HG02763 (cell line): ENCODE measurements at regions not wholly inside any gene's neighbourhood (a gene's known extent, or its start where the extent isn't known, plus 50 kb on each side); places are given as distances from the start of the nearest gene placed in this dataset.
"Not testable (repeated sequence)": the region's sequence is repeated elsewhere in the genome, so short reads cannot be mapped to it uniquely, and the experiment has no call there.

Source experiments
- ATAC-seq: cut with Tn5 transposase; IDR thresholded peaks from one replicate; pipeline ENCODE4 v1.9.1; 2021; ENCODE audit warnings: mild to moderate bottlenecking, moderate library complexity; ENCODE audit not compliant: unreplicated experiment

GRCh38 chr5:155113888-155114287, 100.3 kb downstream of the KIF4B start:
- no peak for ATAC-seq

- ATAC-seq, result no peak
Observed at GRCh38 chr5:155114655-155115054, 101.1 kb downstream of the KIF4B start.

- no peak for ATAC-seq
Observed at GRCh38 chr5:155116456-155117251, 103.1 kb downstream of the KIF4B start.

GRCh38 chr5:155125551-155126095, 112.1 kb downstream of the KIF4B start:
- no peak for ATAC-seq

DNA sequence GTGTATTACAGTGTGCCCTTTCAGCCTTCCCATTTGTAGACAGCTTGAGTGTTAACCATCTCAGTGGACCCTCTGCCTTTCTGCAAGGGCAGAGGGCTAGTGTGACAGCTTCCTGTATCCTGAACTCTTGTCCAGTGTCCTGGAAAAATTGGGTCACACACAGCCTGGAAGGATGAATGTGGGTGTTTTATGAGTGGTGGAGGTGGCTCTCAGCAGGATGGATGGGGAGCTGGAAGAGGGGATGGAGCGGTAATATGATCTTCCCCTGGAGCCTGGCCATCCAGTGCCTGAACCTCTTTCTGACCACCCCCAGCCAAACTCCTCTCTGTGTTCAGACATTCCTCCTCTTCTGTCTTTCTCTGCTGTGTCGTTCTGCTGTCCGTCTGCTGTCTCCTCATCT, 113.0 kb downstream of the KIF4B start:
- ATAC-seq, result no peak

DNA sequence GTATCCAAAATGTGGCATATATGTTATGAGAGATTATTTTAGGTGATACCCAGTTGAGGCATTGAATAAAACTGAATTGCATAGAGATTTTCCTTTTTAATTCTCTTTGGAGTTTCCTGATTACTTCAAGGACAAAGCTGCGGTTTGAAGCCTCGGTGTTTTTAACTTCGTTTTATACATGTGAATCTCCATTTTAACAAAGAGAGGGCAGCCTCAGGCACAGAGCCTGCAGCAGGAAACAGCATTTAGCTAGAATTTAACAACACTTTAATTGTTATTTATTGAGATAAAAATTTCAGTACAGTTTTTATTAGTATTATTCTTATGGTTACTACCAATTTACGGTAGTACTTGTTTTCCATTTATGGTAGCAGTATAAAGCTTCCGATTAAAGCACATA, 114.0 kb downstream of the KIF4B start:
- ATAC-seq, result no peak

- ATAC-seq, result no peak
Observed at GRCh38 chr5:155128786-155129512, 115.4 kb downstream of the KIF4B start.

- ATAC-seq, result no peak
Observed at GRCh38 chr5:155129513-155129880, 115.9 kb downstream of the KIF4B start.

- ATAC-seq, result no peak
Observed at GRCh38 chr5:155134130-155134529, 120.6 kb downstream of the KIF4B start.

GRCh38 chr5:155136216-155136850, 122.8 kb downstream of the KIF4B start:
- no peak for ATAC-seq

- no peak for ATAC-seq
Observed at GRCh38 chr5:155137683-155138082, 124.1 kb downstream of the KIF4B start.

DNA sequence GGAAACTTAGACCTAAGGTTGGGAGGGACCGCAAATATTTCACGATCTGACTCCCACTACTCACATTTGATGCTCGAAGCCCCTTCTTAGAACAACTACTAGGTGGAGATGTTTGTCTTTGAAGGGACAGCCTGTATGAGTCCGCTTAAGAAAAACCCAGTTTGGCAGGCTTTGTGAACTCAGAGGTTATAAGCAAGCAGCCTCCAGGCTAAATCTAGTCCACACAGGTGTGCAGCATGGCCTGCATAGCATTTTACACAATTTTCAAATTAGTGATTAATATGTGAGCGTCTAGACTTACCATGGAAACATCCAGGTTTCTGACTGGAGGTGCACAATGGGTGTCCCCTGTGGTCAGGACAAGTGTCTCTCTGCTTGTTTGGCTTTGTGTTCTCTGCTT, 127.1 kb downstream of the KIF4B start:
- ATAC-seq, result no peak

GRCh38 chr5:155144956-155145355, 131.4 kb downstream of the KIF4B start:
- ATAC-seq, result no peak

DNA sequence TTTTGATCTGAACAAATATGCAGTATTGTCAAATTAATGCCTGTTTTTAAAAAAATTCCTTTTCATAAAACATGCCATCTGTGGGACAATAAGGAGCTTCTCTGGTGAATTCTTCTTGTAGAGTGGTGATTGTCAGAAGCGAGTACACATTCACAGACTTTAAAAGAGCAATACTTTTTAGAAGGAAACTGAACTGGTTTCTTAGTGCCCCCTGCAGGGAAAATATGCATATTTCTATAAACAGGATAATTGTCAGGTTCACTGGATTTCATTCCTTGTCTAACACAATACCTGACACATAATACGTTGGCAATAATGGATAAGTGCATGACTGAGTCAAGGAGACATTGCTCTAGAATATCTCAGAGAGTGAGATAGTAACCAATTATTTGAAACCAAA, 133.7 kb downstream of the KIF4B start:
- ATAC-seq, result no peak

DNA sequence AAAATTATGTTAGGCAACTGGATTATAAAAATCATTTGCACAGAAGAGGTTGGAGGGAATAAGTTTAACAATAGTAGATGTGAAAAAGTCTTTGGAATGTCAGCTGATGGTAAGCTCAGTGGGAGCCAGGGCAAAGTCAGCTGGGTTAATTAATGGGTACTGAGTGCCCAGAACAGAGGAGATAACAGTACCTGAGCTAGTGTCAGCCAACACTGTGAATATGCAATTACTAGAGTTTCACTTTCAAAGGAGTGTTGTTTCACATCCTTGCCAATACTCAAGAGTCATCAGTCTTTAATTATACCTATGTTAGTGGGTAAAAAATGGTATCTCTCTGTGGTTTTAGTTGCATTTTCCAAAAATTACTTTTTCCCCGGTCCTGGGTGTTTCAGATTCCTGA, 135.1 kb downstream of the KIF4B start:
- ATAC-seq, result no peak

DNA sequence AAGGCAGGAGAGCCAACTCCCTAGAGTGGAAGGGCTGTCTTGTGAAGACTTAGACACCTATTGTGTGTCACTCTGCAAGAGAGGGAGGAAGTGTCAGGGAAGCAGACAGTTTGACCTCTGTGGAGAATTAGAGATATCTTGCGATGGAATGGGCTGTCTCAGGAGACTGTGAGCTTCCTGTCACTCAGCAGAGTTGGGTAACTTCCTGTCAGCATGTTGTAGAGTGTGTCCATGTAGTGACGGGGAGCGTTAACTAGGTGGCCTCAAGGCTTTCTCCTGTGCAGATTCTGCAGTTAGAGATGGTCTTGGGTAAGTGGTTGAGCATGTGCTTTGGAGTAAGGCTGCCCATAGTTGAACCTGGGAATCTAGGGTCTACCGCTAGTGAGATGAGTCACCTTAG, 136.5 kb downstream of the KIF4B start:
- no peak for ATAC-seq

DNA sequence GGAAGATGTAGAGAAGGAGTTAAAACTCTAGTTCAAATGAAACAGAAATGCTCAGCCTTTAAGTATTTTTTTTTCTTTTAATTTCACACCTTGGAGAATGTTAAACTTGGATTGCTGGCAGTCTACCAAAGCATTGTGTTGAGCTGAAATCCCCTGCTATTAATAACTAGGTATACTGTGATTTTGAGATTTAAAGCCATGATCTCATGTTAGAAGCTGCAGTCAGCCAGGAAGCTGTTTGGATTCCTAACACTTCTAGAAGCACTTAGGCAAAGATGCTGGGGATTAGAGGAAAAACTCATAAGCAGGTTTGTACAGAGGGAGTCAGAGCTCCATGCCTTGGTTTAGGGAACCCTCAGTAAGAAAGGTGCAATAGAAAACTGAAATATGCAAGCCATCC, 141.4 kb downstream of the KIF4B start:
- no peak for ATAC-seq

DNA sequence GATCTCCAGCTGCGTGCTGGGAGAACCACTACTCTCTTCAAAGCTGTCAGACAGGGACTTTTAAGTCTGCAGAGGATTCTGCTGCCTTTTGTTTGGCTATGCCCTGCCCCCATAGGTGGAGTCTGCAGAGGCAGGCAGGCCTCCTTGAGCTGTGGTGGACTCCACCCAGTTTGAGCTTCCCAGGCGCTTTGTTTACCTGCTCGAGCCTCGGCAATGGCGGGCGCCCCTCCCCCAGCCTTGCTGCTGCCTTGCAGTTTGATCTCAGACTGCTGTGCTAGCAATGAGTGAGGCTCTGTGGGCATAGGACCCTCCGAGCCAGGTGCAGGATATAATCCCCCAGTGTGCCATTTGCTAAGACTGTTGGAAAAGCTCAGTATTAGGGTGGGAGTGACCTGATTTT, 149.5 kb downstream of the KIF4B start:
- not testable (repeated sequence) for ATAC-seq

GRCh38 chr5:155167736-155168135, 154.2 kb downstream of the KIF4B start:
- no peak for ATAC-seq

DNA sequence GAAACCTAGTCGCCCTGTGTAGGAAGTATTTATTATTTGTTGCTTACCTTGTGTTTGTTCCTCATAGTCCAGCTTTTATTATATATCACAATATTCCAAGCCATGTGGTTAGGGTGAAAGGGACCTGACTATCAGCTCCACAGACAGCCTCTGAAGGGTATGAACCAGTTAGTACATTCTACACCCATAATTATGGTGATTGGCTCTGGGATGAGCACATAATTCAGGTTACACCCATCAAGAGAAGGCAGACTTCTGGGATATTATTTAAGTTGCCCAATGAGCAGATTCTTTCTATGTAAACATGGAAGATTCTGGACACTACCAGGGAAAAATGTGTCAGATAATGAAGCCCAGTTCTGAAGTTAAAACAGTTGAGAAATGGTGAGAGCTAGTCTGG, 168.0 kb downstream of the KIF4B start:
- no peak for ATAC-seq

DNA sequence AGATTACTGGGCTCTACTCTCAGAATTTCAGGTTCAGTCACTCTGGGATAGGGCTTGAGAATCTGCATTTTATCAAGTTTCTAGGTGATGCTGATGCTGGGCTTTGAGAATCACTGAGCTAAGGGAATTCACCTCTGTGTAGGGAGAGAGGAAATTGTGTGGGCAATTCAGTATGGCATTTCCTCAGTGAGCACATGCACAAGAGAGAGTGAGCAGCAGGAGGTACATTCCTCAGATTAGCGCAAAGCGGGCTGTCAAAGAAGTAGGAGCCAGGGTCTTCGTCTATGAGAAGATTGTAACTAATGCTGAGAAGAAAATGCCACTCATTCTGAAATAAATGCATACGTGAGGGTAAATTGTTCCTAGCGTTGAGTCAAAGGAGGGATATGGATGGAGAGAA, 175.9 kb downstream of the KIF4B start:
- no peak for ATAC-seq

GRCh38 chr5:155189981-155190380, 176.4 kb downstream of the KIF4B start:
- ATAC-seq, result no peak
